DMS153 treated with DMSO at 0.1 percent for 48 hours (cell line): ENCODE measurements at regions not wholly inside any gene's neighbourhood (a gene's known extent, or its start where the extent isn't known, plus 50 kb on each side); places are given as distances from the start of the nearest gene placed in this dataset.
A peak's percentile ranks its signal among the peaks of the same experiment; 100 is the strongest.

Experiments used
- DNase-seq: peaks from one replicate; lab custom pipeline; 2025; ENCODE audit not compliant: unreplicated experiment; lab: John Stamatoyannopoulos, UW

- DNase-seq: no peak
Observed at GRCh38 chr13:31895691-31896090, 135.9 kb upstream of the FRY start.

DNA sequence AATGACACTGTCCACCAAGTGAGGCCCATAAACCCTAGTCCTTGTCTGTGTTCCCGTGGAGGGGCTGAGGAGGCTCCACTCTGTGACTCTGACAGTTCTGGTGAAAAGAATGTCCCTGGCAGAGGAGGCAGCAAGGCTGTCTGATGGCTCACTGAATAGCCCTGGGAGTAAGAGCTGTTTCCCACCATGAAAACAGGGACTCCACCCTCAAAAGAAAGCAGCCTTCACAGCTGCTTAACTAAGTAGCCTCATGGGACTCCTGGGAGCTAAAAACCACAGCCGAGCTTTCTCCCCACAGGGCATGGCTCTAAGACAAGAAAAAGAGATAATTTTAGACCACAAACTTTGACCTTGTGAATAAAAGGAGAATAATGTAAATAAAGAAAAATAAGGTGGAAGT, 135.1 kb upstream of the FRY start:
- no peak for DNase-seq

DNA sequence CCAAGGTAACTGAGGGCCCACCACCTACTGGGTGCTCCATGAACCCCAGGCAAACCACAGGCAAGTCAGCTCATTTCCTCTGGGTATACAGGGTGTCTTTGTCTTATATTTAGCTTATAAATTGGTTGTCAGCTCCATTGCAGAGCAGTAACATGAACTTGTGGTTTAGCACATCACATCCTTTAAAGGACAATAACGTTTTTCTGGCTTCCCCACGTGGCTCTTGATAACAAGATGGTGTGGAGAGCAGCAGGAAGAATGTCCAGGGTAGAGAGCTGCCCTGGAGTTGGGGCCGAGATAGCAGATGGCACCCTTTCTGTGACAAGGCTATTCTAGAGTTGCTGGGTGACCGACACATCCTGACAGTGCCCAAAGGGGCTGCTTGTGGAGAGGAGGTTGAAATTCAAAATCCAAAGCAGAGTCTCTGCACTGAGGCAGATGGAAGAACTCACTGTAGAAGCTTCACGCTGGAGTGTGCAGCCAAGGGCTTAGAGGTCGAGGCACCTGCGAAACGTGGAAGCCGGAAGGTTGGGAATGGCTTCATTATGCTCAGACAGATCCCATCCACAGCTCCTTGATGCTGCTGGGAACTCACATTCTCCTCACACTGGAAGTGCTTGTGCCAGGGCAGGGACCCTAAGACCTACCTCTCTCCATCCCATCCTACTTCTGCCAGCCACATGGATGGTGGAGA, 133.0 kb upstream of the FRY start:
- DNase-seq: no peak

- no peak for DNase-seq
Observed at GRCh38 chr13:31901985-31902384, 129.6 kb upstream of the FRY start.

DNA sequence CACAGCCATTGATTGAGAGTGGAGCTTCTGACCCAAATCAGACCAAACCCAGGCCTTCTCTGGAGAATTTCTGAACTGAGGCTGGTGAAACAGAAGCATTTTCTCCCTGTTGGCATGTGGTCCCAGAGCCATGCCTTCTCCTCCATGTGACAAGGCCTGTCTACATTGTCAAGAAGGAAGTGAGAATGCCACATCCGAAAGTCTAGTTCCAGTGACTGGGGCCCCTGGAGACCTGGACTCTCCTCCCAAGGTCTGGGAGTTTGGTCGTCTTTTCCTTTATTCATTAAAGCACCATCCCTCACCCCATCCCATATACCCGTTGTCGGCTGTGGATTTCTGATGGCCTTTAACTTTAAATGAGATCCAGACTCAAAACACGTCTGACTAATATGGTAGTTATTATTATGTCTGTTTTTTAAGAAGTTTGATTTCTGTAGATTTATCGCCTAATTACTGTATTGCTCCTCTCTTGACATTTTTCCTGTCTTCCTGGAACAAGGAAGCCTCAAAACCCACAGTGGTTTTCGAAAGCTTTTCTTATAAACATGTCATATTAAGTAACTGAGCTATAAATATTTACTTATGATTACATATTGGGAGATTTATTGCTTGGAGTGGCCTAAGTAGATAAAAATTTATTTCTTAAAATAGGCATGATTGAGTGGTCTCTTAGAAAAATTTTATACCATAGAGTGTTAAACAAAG, 128.3 kb upstream of the FRY start:
- no peak for DNase-seq

- no peak for DNase-seq
Observed at GRCh38 chr13:31904941-31905824, 126.4 kb upstream of the FRY start.

DNA sequence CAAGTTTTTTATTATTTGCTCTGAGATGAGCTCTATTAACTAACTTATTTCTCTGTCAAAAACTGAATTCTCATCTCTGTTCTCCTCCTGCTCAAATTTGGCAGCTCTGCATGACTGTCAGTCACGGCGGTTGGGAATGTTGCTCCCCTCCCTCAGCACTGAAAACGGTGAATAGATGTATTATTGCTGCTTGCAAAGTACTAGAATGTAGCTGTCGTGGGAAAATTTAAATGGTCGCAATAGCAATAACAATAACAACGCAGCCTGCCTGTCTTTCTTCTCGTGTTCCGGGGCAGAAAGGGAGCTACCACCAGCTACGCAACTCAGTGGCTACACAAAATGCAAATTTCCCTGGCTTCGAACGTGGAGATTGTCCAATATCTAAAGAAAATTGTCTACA, 125.6 kb upstream of the FRY start:
- DNase-seq: no peak

DNA sequence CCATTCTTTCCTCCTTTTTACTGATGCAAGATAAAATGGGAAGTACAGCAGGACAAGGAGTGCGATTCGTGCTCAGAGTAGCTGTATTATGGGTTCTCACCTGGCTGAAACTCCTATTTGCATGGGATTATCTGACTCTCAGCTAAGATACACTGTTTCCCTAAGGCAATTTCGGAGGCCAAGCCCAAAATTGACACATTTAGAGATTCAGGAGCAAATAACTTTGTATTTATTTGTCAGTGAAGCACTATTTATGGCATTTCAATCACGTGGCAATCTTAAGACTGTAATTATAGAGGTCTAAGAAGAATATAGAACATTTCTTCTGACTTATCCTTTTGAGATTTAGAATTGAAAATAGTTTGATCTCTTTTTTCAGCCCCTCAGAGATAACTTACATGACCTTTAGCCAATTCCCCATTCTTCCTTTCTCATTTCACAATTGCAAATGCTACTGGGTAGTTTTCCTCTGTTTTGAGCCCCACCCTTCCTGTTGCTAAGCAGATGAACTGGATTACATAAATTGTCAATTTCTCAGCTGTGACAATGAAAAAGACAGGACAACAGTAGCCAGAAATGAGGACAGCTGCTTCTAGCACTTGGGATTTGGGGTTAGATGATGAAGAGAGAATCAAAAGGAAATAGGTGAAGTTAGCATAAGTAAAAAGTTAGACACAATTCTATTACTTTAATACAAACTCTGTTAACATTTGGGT, 122.7 kb upstream of the FRY start:
- peak; percentile 16 for DNase-seq

DNA sequence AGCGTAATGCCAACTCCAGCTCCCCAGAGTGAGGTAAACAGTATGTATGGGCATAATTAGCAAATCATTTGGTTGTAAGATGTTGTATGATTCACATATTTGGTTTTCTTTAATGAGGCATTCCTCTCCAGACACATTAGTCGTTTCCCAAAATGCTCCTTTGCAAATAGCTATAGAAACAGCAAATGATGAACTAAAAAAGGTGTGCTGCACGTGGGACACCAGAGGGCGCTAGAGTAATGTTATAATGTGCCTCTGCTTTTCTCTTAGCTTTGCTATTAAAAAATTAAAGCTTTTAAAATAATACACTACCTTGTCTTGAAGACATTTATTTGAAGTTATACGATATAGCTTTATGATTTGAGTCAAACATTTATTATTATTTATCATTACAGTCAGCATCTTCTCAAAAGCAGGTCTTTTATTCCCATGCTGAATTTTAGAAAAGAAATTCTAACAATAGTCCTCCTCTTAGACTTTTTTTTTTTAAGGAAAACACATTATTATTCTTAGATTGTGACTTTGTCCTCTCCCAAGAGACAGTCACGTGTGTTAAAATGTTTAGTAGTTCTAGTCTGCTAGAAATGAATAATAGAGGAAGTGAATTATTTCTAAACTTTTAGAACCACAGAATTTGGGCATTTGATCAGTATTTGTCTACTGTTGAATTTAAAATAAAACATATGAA, 121.6 kb upstream of the FRY start:
- DNase-seq: peak; percentile 78

- no peak for DNase-seq
Observed at GRCh38 chr13:31910633-31911032, 120.9 kb upstream of the FRY start.

DNA sequence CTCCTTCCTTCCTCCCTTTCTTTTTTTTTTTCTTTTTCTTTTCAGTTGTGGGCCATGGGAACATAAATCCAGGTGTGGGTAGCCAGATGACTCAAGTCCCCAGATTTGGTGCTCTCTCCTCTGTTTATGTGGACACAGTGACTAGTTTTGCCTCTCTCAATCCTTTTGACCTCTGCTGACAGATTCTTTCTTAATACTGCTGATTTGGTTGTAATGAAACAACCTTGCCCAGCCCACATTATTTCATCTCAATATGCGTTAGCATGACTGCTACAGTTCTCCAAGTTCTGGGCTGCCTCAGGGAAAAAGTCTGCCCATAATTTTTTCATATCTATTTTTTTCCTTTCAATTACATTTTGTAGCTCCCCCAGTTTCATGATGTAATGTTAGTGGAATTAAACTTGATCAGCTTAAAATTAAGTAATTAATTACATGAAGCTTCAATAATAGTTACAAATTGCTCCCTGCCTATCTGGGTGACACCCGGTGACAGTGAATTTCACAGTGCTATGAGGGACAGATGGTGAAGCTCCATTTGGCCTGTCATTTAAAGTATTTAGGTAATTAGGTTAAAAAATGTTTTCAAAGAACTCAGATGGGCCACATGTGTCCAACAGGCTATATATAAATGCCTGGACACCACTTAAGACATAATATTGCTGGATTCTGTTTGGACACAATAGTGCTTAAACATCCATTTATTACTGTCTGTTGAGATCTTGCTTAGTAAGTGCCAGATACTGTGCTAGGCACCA, 118.8 kb upstream of the FRY start:
- no peak for DNase-seq

DNA sequence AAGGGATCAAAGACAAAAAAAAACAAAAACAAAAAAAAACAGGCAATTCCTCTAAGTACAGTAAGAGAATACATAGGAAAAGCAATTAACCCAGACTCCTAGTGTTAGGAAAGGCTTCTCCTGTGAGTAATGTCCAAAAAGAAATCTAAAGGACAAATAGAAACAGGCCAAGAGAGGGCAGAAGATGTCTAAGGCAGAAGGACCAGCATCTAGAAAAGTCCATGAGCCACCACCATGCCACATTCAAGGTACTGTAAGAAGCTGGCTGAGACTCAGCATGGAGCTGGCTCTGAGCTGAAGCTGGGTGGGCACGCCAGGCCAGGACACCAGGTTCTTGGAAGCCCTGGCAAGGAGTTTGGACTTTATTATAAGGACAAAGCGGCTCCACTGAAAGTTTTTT, 118.1 kb upstream of the FRY start:
- no peak for DNase-seq

DNA sequence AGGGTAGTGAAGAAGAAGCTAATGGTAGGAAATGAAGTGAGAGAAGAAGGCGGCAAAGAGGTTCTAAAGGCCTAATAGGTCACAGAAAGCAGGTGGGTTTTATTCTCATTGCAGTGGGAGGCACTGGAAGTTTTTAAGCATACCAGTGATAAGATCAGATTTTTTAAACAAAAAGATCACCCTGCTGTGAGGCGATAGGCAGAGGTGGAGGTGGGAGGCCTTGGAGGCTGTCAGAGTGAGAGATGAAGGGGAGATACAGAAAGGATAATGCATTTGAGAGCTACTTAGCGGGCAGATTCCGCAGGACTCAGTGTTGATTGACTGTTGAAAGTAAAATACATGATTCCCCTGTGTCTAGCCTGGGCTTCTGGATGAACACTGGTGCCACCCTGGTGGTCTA, 116.7 kb upstream of the FRY start:
- no peak for DNase-seq

GRCh38 chr13:31918707-31919106, 112.9 kb upstream of the FRY start:
- no peak for DNase-seq

GRCh38 chr13:31919241-31919640, 112.3 kb upstream of the FRY start:
- DNase-seq: no peak

- no peak for DNase-seq
Observed at GRCh38 chr13:31919971-31920726, 111.4 kb upstream of the FRY start.

- DNase-seq: no peak
Observed at GRCh38 chr13:31920727-31921100, 110.9 kb upstream of the FRY start.

- no peak for DNase-seq
Observed at GRCh38 chr13:31922724-31923123, 108.8 kb upstream of the FRY start.

GRCh38 chr13:31923134-31923763, 108.3 kb upstream of the FRY start:
- no peak for DNase-seq
